Activated CD4-positive, alpha-beta memory T cell treated with anti-CD3 and anti-CD28 coated beads, Interleukin-2, amount 10 ng/mL, durations not matched to agents 7 days and 5 days (primary cell): ENCODE measurements at regions not wholly inside any gene's neighbourhood (a gene's known extent, or its start where the extent isn't known, plus 50 kb on each side); places are given as distances from the start of the nearest gene placed in this dataset.
A peak's percentile ranks its signal among the peaks of the same experiment; 100 is the strongest.

ENCODE experiments used
- CTCF ChIA-PET: fragments of 350-600 bp; sonication (Branson Sonifier 250); formaldehyde crosslinking; loops from one replicate; lab custom pipeline; 2021; ENCODE audit warnings: antibody characterized with exemption, inconsistent platforms; lab: Charles Lee
- POLR2A ChIA-PET: fragments of 350-600 bp; sonication (Branson Sonifier 250); formaldehyde crosslinking; loops from one replicate; lab custom pipeline; 2021; ENCODE audit warnings: antibody characterized with exemption; lab: Charles Lee
- DNase-seq: peaks from one replicate; pipeline ENCODE4 v3.0.0-alpha.2; 2020
- H3K27ac Mint-ChIP-seq: one replicate; pipeline ENCODE4 v1.8.0; 2021; ENCODE audit warnings: mild to moderate bottlenecking, mixed read lengths
- H3K27me3 Mint-ChIP-seq: one replicate; pipeline ENCODE4 v1.8.0; 2021; ENCODE audit warnings: mixed read lengths
- H3K36me3 Mint-ChIP-seq: one replicate; pipeline ENCODE4 v1.8.0; 2021; ENCODE audit warnings: low read depth, mixed read lengths
- H3K4me1 Mint-ChIP-seq: one replicate; pipeline ENCODE4 v1.8.0; 2021; ENCODE audit warnings: mixed read lengths
- H3K4me3 Mint-ChIP-seq: one replicate; pipeline ENCODE4 v1.8.0; 2021; ENCODE audit warnings: mild to moderate bottlenecking, mixed read lengths
- H3K9me3 Mint-ChIP-seq: one replicate; pipeline ENCODE4 v1.8.0; 2021; ENCODE audit warnings: mixed read lengths

- H3K36me3 Mint-ChIP-seq = peaks cover 17% of the 10 kb centered on the region
- DNase-seq = no peak
- H3K4me1 Mint-ChIP-seq = peaks cover 74% of the 10 kb centered on the region
- H3K4me3 Mint-ChIP-seq = no peak overlapping the region
- no peaks in the 10 kb centered on the region for H3K27me3 Mint-ChIP-seq
- CTCF ChIA-PET = interaction anchor here (1.0 kb wide), 1 partner anchor 18 kb away, joined by 3 read pairs; no protein-coding TSS in a partner anchor
- POLR2A ChIA-PET = interaction anchor here (0.7 to 2.4 kb wide), 2 partner anchors 141 to 143 kb away, joined by 3 to 5 read pairs; partner anchors contain the start of gene GADD45G
- peaks cover 6% of the 10 kb centered on the region for H3K9me3 Mint-ChIP-seq
- H3K27ac Mint-ChIP-seq = peak overlapping the region; percentile 96
Observed at GRCh38 chr9:89745601-89746376, 141.0 kb downstream of the GADD45G start.

DNA sequence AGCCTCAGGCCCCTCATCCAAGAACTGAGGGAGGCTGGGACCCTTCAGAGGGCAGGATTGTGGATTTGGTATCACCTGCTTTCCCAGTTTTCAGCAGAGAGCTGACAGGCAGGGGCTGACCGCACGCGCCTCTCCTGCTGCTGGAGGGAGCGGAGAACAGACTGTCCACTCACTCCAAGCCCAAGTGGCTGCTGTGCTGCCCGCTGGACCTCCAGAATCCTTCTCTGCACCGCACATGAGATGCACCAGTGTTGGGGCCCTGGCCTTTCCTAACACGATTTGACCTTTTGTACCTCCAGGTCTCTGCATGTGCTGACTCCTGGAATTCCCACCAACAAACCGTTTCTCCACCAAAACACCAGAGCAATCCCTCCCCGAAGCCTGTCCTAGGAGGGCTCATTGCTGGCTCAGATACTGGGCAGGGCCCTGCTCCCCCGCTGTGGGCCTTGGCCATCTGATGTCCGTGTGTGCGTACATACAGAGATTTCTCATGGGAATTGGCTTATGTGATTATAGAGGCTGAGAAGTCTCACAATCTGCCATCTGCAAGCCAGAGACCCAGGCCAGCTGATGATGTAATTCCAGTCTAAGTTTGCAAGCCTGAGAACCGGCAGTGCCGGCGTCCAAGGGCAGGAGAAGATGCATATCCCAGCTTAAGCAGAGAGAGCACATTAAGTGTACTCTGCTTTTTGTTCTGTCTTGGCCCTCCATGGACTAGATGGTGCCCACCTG, 141.7 kb downstream of the GADD45G start:
- Mint-ChIP-seq H3K9me3 (peaks cover 6% of the 10 kb centered on the region), H3K36me3 (peaks cover 17% of the 10 kb centered on the region), H3K27me3 (no peaks in the 10 kb centered on the region), H3K4me3 (no peak overlapping the region), H3K4me1 (peaks cover 66% of the 10 kb centered on the region), H3K27ac (no peak overlapping the region)
- POLR2A ChIA-PET = interaction anchor here (0.7 to 2.4 kb wide), 2 partner anchors 142 to 143 kb away, joined by 3 to 5 read pairs; partner anchors contain the start of gene GADD45G
- no peak for DNase-seq
- CTCF ChIA-PET = no interaction called here

- ChIA-PET POLR2A (interaction anchor here (2.4 kb wide), 1 partner anchor 143 kb away, joined by 5 read pairs; the partner anchor contains the start of gene GADD45G), CTCF (no interaction called here)
- no peak for DNase-seq
- peaks cover 6% of the 10 kb centered on the region for H3K9me3 Mint-ChIP-seq
- no peak overlapping the region for H3K4me3 Mint-ChIP-seq
- H3K27me3 Mint-ChIP-seq = no peaks in the 10 kb centered on the region
- H3K36me3 Mint-ChIP-seq = peaks cover 17% of the 10 kb centered on the region
- H3K4me1 Mint-ChIP-seq = peaks cover 58% of the 10 kb centered on the region
- H3K27ac Mint-ChIP-seq = no peak overlapping the region
Observed at GRCh38 chr9:89747596-89747995, 142.8 kb downstream of the GADD45G start.

DNA sequence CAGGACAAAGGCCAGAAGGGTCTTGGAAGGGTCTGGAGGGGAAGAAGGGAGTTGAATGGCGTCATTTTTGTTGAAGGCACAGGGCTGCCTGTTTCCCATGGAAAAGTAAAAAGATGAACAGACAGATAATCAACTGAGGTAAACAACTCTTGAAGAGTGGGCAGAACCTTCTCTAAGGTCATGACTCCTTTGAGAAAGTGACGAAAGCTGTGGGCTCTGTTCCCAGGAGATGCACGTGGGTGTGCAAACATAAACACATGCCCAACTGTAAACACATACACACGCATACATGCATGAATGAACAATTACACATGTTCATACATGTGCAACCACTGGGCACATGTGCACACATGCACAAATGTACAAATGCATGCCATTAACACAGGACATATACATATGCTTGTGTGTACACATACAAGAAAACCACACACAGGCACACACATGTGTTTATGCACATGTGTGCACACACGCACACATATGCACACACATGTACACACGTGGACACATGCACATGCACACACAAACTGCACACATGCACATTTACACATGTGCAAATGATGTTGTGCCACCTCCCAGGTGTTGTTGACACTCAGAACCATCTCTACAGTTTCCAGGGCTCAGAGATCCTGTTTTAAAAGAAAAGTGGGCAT, 143.3 kb downstream of the GADD45G start:
- CTCF ChIA-PET = no interaction called here
- Mint-ChIP-seq H3K4me1 (peaks cover 53% of the 10 kb centered on the region), H3K36me3 (peaks cover 17% of the 10 kb centered on the region), H3K9me3 (peaks cover 6% of the 10 kb centered on the region), H3K27me3 (no peaks in the 10 kb centered on the region), H3K27ac (no peak overlapping the region), H3K4me3 (no peak overlapping the region)
- no peak for DNase-seq
- POLR2A ChIA-PET = interaction anchor here (0.7 to 2.6 kb wide), 4 partner anchors 9 to 144 kb away, joined by 5 to 11 read pairs (median 6); partner anchors contain the start of gene GADD45G

GRCh38 chr9:89748831-89749499, 144.2 kb downstream of the GADD45G start:
- Mint-ChIP-seq H3K9me3 (peaks cover 6% of the 10 kb centered on the region), H3K36me3 (peaks cover 17% of the 10 kb centered on the region), H3K27me3 (no peaks in the 10 kb centered on the region), H3K27ac (peak overlapping the region; percentile 48), H3K4me3 (peak overlapping the region; percentile 5), H3K4me1 (peaks cover 45% of the 10 kb centered on the region)
- no peak for DNase-seq
- POLR2A ChIA-PET = interaction anchor here (0.7 to 2.6 kb wide), 3 partner anchors 10 to 144 kb away, joined by 5 to 11 read pairs (median 7); partner anchors contain the start of gene GADD45G
- CTCF ChIA-PET = no interaction called here

GRCh38 chr9:89749500-89750116, 144.8 kb downstream of the GADD45G start:
- Mint-ChIP-seq H3K4me3 (peak overlapping the region; percentile 5), H3K27ac (peak overlapping the region; percentile 48), H3K4me1 (peaks cover 38% of the 10 kb centered on the region), H3K9me3 (peaks cover 4% of the 10 kb centered on the region), H3K36me3 (peaks cover 17% of the 10 kb centered on the region), H3K27me3 (no peaks in the 10 kb centered on the region)
- ChIA-PET POLR2A (interaction anchor here (1.1 to 2.6 kb wide), 4 partner anchors 10 to 145 kb away, joined by 6 to 11 read pairs (median 6); partner anchors contain the start of gene GADD45G), CTCF (no interaction called here)
- no peak for DNase-seq

- Mint-ChIP-seq H3K27ac (no peak overlapping the region), H3K4me1 (peaks cover 33% of the 10 kb centered on the region), H3K27me3 (no peaks in the 10 kb centered on the region), H3K9me3 (peaks cover 4% of the 10 kb centered on the region), H3K4me3 (no peak overlapping the region), H3K36me3 (peaks cover 16% of the 10 kb centered on the region)
- DNase-seq = no peak
- CTCF ChIA-PET = no interaction called here
- POLR2A ChIA-PET = interaction anchor here (1.1 to 2.6 kb wide), 3 partner anchors 11 to 145 kb away, joined by 6 to 11 read pairs (median 6); partner anchors contain the start of gene GADD45G
Observed at GRCh38 chr9:89750117-89750791, 145.4 kb downstream of the GADD45G start.

- H3K4me3 Mint-ChIP-seq = no peak overlapping the region
- peaks cover 8% of the 10 kb centered on the region for H3K36me3 Mint-ChIP-seq
- ChIA-PET CTCF (interaction anchor here (1.6 kb wide), 1 partner anchor 9 kb away, joined by 6 read pairs; no protein-coding TSS in a partner anchor), POLR2A (interaction anchor here (1.2 to 2.6 kb wide), 4 partner anchors 8 to 50 kb away, joined by 3 to 11 read pairs (median 5); no protein-coding TSS in a partner anchor)
- H3K27me3 Mint-ChIP-seq = no peaks in the 10 kb centered on the region
- peaks cover 27% of the 10 kb centered on the region for H3K4me1 Mint-ChIP-seq
- no peaks in the 10 kb centered on the region for H3K9me3 Mint-ChIP-seq
- H3K27ac Mint-ChIP-seq = no peak overlapping the region
- DNase-seq = no peak
Observed at GRCh38 chr9:89751079-89751825, 146.4 kb downstream of the GADD45G start.

DNA sequence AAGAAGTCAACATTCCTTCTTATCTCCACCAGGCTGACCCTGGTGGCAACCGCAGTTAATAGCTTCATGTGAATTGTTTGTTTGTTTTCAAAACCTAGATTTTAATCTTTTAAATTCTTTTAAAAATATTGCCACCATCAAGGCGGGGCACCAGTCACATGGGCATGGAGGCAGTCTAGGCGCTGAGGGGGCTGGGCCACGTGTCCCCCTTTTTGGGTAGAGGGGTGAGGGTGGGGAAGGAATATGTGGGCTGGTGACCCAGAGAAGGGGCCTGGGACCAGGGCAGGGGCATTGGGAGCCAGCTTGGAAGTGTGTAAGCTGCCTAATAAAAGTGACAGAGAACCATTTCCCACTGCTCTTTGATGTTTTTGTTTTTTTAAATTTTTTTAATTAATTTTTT, 147.3 kb downstream of the GADD45G start:
- H3K4me1 Mint-ChIP-seq = peaks cover 27% of the 10 kb centered on the region
- H3K9me3 Mint-ChIP-seq = no peaks in the 10 kb centered on the region
- H3K4me3 Mint-ChIP-seq = no peak overlapping the region
- ChIA-PET CTCF (interaction anchor here (1.6 kb wide), 1 partner anchor 10 kb away, joined by 6 read pairs; no protein-coding TSS in a partner anchor), POLR2A (interaction anchor here (1.7 kb wide), 1 partner anchor 9 kb away, joined by 4 read pairs; no protein-coding TSS in a partner anchor)
- peaks cover 4% of the 10 kb centered on the region for H3K36me3 Mint-ChIP-seq
- no peak overlapping the region for H3K27ac Mint-ChIP-seq
- DNase-seq = no peak
- H3K27me3 Mint-ChIP-seq = no peaks in the 10 kb centered on the region

GRCh38 chr9:89753472-89754055, 148.8 kb downstream of the GADD45G start:
- ChIA-PET POLR2A (interaction anchor here (0.8 kb wide), 1 partner anchor 10 kb away, joined by 3 read pairs; no protein-coding TSS in a partner anchor), CTCF (interaction anchor here (0.9 kb wide), 1 partner anchor 10 kb away, joined by 3 read pairs; no protein-coding TSS in a partner anchor)
- H3K4me3 Mint-ChIP-seq = no peak overlapping the region
- peaks cover 18% of the 10 kb centered on the region for H3K4me1 Mint-ChIP-seq
- no peak for DNase-seq
- no peaks in the 10 kb centered on the region for H3K27me3 Mint-ChIP-seq
- peaks cover 4% of the 10 kb centered on the region for H3K36me3 Mint-ChIP-seq
- no peak overlapping the region for H3K27ac Mint-ChIP-seq
- no peaks in the 10 kb centered on the region for H3K9me3 Mint-ChIP-seq
